GM18502 (cell line): ENCODE measurements at regions not wholly inside any gene's neighbourhood (a gene's known extent, or its start where the extent isn't known, plus 50 kb on each side); places are given as distances from the start of the nearest gene placed in this dataset.
"Not testable (repeated sequence)": the region's sequence is repeated elsewhere in the genome, so short reads cannot be mapped to it uniquely, and the experiment has no call there.

Experiments
- ATAC-seq: cut with Tn5 transposase; IDR thresholded peaks from one replicate; pipeline ENCODE4 v1.9.1; 2021; ENCODE audit warnings: mild to moderate bottlenecking; ENCODE audit not compliant: unreplicated experiment, poor library complexity

- no peak for ATAC-seq
Measured at GRCh38 chr4:66367043-66367660, 696.9 kb upstream of the EPHA5 start.

GRCh38 chr4:66360395-66360794 lies 690.1 kb upstream of the EPHA5 start:
- not testable (repeated sequence) for ATAC-seq

DNA sequence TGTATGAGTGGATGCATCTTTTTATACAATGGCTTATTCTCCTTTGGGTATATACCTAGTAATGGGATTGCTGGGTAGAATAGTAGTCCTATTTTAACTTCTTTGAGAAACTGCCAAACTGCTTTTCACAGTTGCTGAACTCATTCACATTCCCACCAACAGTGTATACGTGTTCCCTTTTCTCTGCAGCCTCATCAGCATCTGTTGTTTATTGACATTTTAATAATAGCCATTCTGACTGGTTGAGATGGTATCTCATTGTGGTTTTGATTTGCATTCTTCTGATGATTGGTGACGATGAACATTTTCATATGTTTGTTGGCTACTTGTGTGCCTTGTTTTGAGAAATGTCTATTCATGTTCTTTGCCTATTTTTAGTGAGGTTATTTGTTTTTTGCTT lies 687.0 kb upstream of the EPHA5 start:
- ATAC-seq = no peak

- no peak for ATAC-seq
Measured at GRCh38 chr4:66355328-66355727, 685.0 kb upstream of the EPHA5 start.

GRCh38 chr4:66351761-66352160 lies 681.5 kb upstream of the EPHA5 start:
- no peak for ATAC-seq

DNA sequence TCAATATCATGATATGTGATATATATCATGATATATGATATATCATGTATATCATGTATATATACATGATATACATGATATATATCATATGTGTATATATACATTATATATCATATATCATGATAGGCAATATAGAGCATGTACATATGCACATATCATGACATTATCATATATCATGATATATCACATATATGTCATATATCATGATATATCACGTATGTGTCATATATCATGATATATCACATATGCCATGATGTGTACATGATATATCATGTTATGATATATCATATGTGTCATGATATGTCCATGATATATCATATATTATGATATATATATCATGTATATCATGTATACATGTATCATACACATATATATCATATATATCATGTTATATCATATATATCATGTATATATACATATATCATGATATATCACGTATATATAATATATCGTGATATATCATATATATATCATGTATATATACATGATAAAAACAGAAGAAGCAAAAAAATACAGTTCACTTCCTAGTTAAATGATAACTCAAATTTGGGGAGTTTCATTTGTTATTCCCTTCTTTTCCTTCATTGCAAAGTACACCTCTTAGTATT lies 670.1 kb upstream of the EPHA5 start:
- ATAC-seq = no peak

GRCh38 chr4:66339007-66339406 lies 668.7 kb upstream of the EPHA5 start:
- ATAC-seq = no peak

DNA sequence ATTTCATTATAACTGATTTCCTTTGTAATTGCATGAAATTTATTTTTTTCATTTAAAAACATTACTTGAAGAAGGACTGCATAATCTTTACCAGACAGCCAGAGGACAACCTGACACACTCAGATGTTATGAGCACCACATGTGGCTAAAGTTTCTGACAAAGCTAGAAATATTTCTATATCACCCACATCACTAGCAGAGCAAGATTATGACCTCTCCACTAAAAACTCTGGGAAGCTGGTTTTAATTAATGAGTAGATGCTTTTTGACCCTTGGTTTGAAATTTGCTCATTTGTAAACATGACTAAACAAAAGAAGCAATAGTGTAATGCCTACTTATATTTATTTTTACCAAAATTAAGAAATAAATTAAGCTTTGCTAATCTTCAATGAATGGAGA lies 661.5 kb upstream of the EPHA5 start:
- no peak for ATAC-seq

DNA sequence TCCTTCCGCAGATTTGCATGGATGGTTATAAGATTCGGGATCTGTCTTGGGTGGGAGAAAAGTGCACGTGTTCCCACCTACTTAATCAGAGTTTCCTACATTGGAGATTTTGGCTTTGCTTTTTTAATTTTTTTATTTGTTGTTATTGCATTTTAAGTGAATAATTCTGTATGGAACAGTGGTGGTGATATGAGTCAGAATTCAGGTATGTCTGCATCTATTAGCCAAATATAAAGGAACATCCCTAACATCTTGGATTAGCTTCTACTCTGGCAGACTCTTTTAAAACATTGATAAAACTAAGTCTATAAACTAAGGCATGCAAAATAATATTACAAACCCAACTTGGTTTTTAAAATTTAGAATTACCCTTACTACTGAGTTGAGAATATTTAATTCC lies 659.8 kb upstream of the EPHA5 start:
- ATAC-seq = no peak

- no peak for ATAC-seq
Measured at GRCh38 chr4:66328803-66329574, 658.7 kb upstream of the EPHA5 start.

- ATAC-seq = no peak
Measured at GRCh38 chr4:66307641-66308438, 637.6 kb upstream of the EPHA5 start.

GRCh38 chr4:66300336-66300934 lies 630.1 kb upstream of the EPHA5 start:
- no peak for ATAC-seq

DNA sequence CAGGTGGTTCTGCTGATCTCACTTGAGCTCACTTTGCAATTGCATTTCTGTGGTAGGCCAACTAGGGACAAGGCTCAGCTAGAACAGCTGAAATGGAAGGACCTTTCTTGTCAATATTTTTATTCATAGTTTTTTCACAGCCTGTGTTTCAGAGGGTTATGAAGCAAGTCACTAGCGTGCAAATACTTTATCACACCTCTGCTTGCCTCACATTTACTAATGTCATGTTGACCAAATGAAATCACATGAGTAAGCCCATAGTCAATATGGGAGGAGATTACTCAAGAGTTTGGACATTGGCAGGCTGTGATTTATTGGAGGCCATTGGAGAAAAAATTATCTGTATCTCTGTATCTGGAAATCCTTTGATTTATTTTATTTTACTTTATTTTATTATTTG lies 628.3 kb upstream of the EPHA5 start:
- ATAC-seq = no peak

DNA sequence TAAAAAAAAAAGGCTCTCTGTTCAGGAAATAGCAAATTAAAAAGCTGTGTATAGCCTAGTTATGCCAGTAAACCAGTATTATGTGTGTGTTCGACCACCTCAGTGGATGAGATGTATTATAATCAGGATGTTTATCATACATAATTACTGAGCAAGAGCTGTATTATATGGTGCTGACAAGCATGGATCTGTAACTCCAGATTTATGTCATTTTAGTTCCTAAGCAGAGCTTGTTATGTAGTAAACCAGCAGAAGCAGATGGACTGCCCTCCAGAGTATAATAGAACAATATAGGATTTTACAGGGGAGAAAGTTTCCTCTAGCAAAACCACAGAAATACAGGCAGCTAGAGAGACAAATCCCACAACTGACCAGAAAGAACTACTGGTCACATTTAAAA lies 627.4 kb upstream of the EPHA5 start:
- ATAC-seq = no peak

- no peak for ATAC-seq
Measured at GRCh38 chr4:66294638-66295037, 624.3 kb upstream of the EPHA5 start.

- ATAC-seq = no peak
Measured at GRCh38 chr4:66284991-66285451, 614.7 kb upstream of the EPHA5 start.

DNA sequence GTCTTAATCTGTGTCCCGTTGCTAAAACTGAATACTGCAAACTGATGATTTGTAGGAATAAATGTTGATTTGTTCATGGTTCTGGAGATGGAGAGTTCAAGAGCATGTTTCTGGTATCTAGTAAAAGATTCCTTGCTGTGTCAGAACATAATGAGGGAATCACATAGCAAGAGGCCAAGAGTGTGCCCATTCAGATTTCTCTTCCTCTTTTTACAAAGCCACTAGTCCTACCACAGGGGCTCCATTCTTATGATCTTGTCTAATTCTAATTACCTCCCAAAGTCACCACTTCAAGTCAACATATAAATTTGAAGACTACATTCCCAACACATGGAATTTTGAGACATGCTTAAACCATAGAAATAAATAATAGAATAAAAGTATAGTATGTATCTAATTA lies 608.8 kb upstream of the EPHA5 start:
- no peak for ATAC-seq

DNA sequence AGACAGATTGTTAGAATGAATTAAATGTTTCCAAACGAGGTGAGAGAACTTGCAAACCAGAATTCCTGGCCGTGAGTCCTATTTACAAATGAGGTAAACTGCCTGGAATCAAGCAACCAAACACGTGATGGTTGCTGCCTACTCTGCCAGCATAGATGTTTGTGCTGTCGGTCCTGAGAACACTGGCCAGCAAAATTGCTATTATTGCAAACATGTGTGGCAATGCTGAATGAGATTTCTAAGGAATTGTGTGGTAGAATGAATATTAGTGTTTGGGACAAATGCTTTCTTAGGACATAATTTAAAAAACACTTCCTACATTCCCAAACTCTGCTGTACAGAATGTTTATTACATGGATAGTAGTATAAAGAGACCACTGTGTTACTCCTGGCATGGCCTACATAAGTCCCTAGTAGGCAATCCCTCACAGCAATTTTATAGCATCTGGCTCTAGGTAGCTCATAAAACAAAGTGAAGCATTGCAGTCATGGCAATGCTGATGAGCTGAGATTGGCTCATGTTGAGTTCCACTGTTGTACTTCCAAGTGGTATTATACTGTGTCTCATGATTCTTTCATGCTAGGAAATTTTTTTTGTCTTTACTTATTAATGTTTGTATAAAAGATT lies 605.2 kb upstream of the EPHA5 start:
- ATAC-seq = no peak

GRCh38 chr4:66273110-66273509 lies 602.8 kb upstream of the EPHA5 start:
- no peak for ATAC-seq

DNA sequence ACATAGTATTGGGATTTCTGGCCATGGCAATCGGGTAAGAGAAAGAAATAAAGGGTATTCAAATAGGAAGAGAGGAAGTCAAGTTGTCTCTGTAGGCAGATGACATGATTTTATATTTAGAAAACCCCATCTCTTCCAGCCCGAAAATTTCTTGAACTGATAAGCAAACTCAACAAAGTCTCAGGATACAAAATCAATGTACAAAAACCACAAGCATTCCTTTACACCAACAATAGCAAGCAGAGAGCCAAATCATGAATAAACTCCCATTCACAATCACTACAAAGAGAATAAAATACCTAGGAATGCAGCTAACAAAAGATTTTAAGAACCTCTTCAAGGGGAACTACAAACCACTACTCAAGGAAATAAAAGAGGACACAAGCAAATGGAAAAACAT lies 600.1 kb upstream of the EPHA5 start:
- ATAC-seq = not testable (repeated sequence)
